ENCODE measurements at regions not wholly inside any gene's neighbourhood (a gene's known extent, or its start where the extent isn't known, plus 50 kb on each side); places are given as distances from the start of the nearest gene placed in this dataset.

DNA sequence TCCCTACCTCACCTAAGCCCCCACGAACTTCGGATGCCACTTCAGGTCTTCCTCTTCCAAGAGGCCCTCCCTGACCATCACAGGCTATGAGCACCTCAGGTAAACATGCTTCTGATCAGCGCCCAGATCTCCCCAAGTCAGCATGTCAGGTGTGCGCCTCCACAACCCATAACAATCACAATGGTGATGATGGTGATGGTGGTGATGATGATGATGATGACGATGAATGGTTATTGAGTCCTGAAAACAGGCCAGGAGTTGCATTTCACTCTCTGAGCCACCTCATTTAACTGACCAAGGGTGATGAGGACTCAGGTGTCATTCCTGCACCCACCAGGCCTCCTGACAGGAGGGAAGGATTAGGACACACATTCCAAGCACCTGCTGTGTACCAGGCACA lies 426.6 kb upstream of the SULF2 start:
- no peaks in the 10 kb centered on the region for H3K36me3 ChIP-seq (ENCODE audit: insufficient read depth, low read length)
- no peaks in the 10 kb centered on the region for H3K27me3 ChIP-seq (ENCODE audit: insufficient read depth, low read length, poor library complexity, severe bottlenecking)
- H3K9me3 ChIP-seq (ENCODE audit: insufficient read depth, low read depth, low read length) = no peaks in the 10 kb centered on the region
- H3K9ac ChIP-seq (ENCODE audit: low read depth, low read length, poor library complexity, severe bottlenecking) = no peak overlapping the region
- H4K20me1 ChIP-seq (ENCODE audit: insufficient read depth, low read length, poor library complexity, severe bottlenecking) = no peaks in the 10 kb centered on the region
- H3F3A ChIP-seq (ENCODE audit: low read depth) = no peaks in the 10 kb centered on the region
- no peaks in the 10 kb centered on the region for H3K9me2 ChIP-seq (replicated peaks; ENCODE audit: low read depth, low read length)
- H3K4me2 ChIP-seq (ENCODE audit: low read depth, low read length, poor library complexity, severe bottlenecking) = no peak overlapping the region
- no peak overlapping the region for H2AFZ ChIP-seq (ENCODE audit: low read length)
- TF ChIP-seq CTCF (conservative IDR thresholded peaks at IDR 0.05; ENCODE audit: low read length) = no peak
- TF ChIP-seq EZH2phosphoT487 (IDR thresholded peaks at IDR 0.05; ENCODE audit: borderline replicate concordance) = no peak
- H3K79me2 ChIP-seq (ENCODE audit: insufficient read depth, low read length) = no peaks in the 10 kb centered on the region
- no peaks in the 10 kb centered on the region for H3K4me1 ChIP-seq (ENCODE audit: insufficient read depth, low read length, poor library complexity, severe bottlenecking)
- H3K4me3 ChIP-seq (ENCODE audit: low read length, poor library complexity, severe bottlenecking) = no peak overlapping the region

GRCh38 chr20:48211238-48211637 lies 426.0 kb upstream of the SULF2 start:
- Histone ChIP-seq H3K27me3 (ENCODE audit: insufficient read depth, low read length, poor library complexity, severe bottlenecking) (no peaks in the 10 kb centered on the region), H4K20me1 (ENCODE audit: insufficient read depth, low read length, poor library complexity, severe bottlenecking) (no peaks in the 10 kb centered on the region), H3F3A (ENCODE audit: low read depth) (no peaks in the 10 kb centered on the region), H3K9ac (ENCODE audit: low read depth, low read length, poor library complexity, severe bottlenecking) (no peak overlapping the region), H3K36me3 (ENCODE audit: insufficient read depth, low read length) (no peaks in the 10 kb centered on the region), H3K4me1 (ENCODE audit: insufficient read depth, low read length, poor library complexity, severe bottlenecking) (no peaks in the 10 kb centered on the region), H3K4me2 (ENCODE audit: low read depth, low read length, poor library complexity, severe bottlenecking) (no peak overlapping the region), H3K4me3 (ENCODE audit: low read length, poor library complexity, severe bottlenecking) (no peak overlapping the region), H3K9me3 (ENCODE audit: insufficient read depth, low read depth, low read length) (no peaks in the 10 kb centered on the region), H2AFZ (ENCODE audit: low read length) (no peak overlapping the region), H3K9me2 (replicated peaks; ENCODE audit: low read depth, low read length) (no peaks in the 10 kb centered on the region), H3K79me2 (ENCODE audit: insufficient read depth, low read length) (no peaks in the 10 kb centered on the region)
- no peak for TF ChIP-seq CTCF (conservative IDR thresholded peaks at IDR 0.05; ENCODE audit: low read length)
- no peak for TF ChIP-seq EZH2phosphoT487 (IDR thresholded peaks at IDR 0.05; ENCODE audit: borderline replicate concordance)

DNA sequence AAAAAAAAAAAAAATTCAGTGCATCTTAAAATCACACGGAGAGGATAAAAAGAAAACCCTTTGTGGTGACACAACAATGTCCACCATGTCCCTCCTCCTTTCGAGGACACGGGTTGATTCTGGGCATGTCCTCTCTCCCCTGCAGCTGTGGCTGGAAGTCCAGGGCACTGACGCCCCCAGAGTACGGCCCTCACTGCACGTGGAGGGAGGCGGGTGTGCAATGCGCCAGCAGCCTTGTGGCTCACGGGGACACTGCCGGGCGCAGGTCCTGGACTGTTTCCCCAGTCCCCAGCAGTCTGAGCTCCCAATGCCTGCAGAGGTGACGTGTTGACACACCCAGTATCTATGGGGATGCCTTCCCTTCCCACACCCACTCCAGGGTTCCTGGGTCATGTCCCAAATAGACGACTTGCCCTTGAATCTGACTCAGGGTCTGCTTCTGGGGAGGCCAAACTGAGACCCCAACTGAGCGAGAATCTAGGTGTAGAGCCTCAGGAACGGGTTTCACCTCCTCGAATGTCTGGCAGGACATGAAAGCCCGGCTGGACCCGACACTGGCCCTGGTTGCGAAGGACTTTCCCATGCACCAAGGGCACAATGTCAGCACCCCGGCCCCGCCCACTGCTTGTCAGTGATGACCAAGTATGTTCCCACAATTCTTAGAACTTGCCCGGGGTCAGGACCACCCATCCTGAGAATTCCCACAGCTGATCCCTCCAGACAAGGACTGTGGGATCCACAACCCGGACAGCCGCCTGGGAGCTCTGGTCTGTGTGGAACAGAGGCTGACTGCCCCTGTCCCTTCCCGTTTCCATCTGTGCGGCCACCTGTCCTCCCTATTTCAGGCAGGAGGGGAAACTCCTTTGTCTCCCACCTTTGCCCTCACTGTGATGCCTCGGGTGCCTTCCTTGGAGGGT lies 425.1 kb upstream of the SULF2 start:
- Histone ChIP-seq H3K4me3 (ENCODE audit: low read length, poor library complexity, severe bottlenecking) (no peak overlapping the region), H3K4me1 (ENCODE audit: insufficient read depth, low read length, poor library complexity, severe bottlenecking) (no peaks in the 10 kb centered on the region), H3K9me2 (replicated peaks; ENCODE audit: low read depth, low read length) (no peaks in the 10 kb centered on the region), H4K20me1 (ENCODE audit: insufficient read depth, low read length, poor library complexity, severe bottlenecking) (no peaks in the 10 kb centered on the region), H3K9me3 (ENCODE audit: insufficient read depth, low read depth, low read length) (no peaks in the 10 kb centered on the region), H2AFZ (ENCODE audit: low read length) (no peak overlapping the region), H3K27me3 (ENCODE audit: insufficient read depth, low read length, poor library complexity, severe bottlenecking) (no peaks in the 10 kb centered on the region), H3K9ac (ENCODE audit: low read depth, low read length, poor library complexity, severe bottlenecking) (no peak overlapping the region), H3K4me2 (ENCODE audit: low read depth, low read length, poor library complexity, severe bottlenecking) (no peak overlapping the region), H3F3A (ENCODE audit: low read depth) (no peaks in the 10 kb centered on the region), H3K36me3 (ENCODE audit: insufficient read depth, low read length) (no peaks in the 10 kb centered on the region), H3K79me2 (ENCODE audit: insufficient read depth, low read length) (no peaks in the 10 kb centered on the region)
- no peak for TF ChIP-seq EZH2phosphoT487 (IDR thresholded peaks at IDR 0.05; ENCODE audit: borderline replicate concordance)
- no peak for TF ChIP-seq CTCF (conservative IDR thresholded peaks at IDR 0.05; ENCODE audit: low read length)
